G401 (cell line): ENCODE measurements at regions not wholly inside any gene's neighbourhood (a gene's known extent, or its start where the extent isn't known, plus 50 kb on each side); places are given as distances from the start of the nearest gene placed in this dataset.

Experiments
- DNase-seq: peaks from one replicate; pipeline ENCODE4 v3.0.0-alpha.2; 2015; ENCODE audit warnings: low spot score
- in situ Hi-C: cut with HindIII; loops from 2 replicates; pipeline ENCODE4 v1.10.0; 2016; ENCODE audit warnings: low sequenced_read_pairs, mixed read lengths

DNA sequence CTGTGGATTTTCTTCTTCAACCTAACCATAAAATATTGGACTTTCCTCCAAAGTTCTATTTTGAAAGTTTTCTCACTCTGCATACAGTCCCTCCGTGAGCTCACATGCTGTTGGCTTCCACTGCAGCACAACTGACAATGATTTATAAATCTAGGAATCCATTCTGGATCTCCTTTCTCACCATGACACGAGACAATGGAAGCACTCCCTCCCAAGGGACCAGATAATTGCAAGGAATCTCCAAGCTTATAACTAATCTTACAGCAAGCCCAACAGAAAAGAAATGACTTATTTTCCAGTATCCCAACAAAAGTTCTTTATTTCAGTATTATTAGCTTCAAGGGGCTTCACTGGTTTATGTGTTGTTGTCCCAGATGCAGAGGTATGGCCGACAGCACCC, 729.0 kb downstream of the RFPL4B start:
- no peak for DNase-seq
- in situ Hi-C loops, result no loop called here

DNA sequence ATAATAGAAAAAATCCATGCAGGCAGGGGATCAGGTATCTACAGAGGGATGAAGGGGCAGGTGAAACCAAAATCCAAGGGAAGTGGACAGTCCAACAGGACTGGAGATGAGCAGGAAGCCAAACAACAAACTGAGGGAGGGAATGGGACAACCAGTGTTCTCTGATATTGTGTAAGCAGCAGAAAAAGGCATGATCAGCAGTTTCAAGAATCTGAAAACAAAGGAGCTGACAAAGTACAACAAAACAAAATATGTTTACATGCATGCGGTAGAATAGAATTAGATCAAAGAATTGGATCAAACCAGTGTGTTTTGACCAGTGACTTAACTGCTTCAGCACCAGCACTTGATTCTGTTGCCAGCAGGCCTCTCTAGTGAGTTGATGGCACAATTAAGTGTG, 729.7 kb downstream of the RFPL4B start:
- in situ Hi-C loops, result no loop called here
- DNase-seq, result no peak

DNA sequence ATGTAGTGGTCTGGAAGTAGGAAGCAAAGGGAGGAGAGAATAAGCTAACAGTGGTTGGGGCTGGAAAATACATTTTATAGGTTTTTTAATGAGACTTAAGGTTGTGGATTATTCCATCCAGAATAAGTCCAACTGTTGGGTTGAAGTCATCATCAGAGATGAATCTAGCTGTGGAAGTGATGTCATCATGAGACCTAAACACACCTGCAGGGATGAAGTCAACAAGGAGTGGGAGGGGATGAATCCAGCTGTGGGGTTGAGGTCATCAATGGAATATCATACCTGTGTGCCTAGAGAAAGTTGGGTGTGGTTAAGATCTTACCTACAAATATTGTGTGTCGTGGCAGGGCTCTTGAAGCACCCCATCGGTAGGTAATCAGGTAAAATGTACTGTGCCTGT, 730.7 kb downstream of the RFPL4B start:
- in situ Hi-C loops, result no loop called here
- no peak for DNase-seq

DNA sequence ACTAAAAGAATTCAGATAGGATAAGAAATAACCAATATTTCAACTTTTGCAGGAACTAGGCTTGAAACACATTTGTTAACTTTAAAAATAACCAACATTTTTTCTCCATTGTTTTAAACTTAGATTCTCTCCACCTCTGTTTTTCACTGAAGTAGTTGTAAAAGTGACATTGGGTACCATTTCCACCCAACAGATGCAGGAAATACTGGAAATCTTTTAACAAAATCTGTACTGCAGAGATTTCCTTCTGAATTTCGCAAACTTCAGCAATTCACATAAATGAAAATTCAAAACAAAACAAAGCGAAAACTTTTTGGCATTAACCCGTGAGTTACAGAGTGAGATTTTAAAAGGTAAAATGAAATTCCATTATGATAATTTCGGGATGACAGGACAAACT, 731.7 kb downstream of the RFPL4B start:
- in situ Hi-C loops, result no loop called here
- no peak for DNase-seq

DNA sequence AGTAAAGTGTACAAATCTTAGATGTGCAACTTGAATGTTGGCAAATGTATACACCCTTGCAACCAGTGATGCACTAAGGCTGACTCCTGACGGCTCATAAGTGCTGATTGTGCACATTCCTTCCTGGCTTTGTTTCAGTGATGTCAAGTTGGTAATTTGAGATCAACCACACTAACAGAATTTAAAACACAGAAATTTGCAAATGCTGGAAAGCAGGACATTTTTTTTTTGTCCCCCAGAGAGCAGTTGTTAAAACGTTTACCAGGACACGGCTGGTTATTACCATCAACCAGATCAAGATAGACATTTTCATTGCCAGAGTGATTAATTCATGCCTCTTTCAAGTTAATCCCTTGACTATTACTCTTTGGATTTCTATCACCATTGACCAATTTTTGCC, 735.6 kb downstream of the RFPL4B start:
- in situ Hi-C loops, result no loop called here
- no peak for DNase-seq

DNA sequence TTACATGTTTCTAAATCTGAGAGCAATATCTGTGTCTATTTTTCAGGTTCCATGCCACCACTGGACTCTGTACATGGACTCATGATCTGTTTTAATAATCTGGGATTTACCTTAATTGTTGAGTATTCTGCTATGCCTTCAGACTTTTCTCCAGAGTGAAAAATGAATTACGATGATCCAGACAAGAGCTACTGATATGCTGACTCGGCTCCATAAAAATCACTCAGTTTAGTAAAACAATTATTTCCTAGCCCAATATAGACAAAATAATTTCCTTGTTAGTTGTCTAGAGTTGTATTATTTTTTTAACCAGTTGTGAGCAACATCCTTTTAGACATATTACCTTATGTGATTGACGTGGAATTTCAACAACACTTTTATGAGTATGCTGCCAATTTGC, 736.8 kb downstream of the RFPL4B start:
- in situ Hi-C loops, result no loop called here
- no peak for DNase-seq

DNA sequence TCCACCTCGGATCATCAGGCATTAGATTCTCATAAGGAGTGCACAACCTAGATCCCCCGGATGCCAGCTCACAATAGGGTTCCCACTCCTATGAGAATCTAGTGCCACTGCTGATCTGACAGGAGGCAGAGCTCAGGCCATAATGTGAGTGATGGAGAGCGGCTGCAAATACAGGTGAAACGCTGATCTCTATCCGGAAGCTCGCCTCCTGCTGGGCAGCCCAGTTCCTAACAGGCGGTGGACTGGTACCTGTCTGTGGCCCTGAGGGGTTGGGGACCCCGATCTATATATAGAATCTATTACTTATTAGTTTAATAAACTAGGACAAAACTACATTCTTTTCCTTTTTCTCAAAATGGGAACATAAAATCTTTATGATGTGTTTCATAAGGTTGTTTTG, 741.9 kb downstream of the RFPL4B start:
- in situ Hi-C loops, result no loop called here
- no peak for DNase-seq

DNA sequence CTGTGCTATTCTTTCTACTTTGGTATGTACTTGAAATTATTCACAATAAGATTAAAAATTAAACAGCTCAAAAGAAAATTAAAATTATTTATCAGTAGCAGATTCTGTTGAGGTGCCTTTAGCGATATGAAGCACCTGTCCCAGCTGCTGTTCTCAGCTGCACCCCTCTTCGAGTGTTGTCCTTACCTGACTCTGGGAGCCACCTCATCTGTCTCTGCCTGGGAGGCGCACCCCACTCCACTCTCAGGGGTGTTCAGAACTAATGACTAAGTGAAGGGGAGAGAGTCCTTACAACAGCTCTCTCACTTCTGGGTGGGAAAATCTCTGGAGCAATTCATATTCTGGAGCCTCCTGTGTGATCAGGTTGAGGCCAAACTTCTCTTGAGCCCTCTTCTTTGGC, 745.7 kb downstream of the RFPL4B start:
- in situ Hi-C loops, result no loop called here

DNA sequence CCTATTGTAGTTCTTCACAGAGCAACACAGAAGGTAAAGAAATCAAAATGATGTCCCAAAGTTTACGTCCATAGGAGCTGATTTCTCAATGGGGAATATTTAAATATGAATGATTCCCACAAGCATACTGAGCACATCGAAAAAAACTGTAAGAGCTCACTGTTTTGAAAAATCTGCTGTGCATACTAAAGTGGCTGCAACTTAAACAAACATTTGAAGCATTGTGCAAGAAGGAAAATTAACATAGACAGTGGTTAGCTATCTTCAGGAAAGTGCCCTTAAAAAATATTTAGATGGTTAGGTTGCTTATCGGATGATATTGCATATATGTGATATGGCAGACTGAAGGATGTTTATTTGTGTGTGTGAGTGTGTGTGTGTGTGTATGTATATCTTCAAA, 747.6 kb downstream of the RFPL4B start:
- in situ Hi-C loops, result no loop called here
- no peak for DNase-seq

More for the DNA sequence above, 745.7 kb downstream of the RFPL4B start:
- no peak for DNase-seq

DNA sequence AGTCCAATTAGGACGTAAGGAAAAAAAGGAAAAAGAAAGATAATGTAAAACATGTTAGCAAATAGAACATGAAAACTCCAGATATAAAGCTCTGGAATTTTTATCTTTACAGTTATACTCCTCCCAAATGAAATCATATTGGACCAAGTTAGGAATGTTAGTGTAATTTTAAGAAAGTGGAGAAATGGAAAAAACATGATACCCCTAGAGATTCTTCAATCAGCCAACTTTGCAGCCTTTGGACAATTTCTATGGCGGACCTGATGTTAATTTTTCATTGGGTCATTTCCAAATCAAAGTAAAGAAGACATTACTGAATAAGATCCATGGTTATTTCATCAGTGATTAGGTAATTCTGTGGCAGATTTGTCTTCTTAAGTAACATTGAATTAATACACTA, 748.7 kb downstream of the RFPL4B start:
- in situ Hi-C loops, result no loop called here
- DNase-seq, result no peak

DNA sequence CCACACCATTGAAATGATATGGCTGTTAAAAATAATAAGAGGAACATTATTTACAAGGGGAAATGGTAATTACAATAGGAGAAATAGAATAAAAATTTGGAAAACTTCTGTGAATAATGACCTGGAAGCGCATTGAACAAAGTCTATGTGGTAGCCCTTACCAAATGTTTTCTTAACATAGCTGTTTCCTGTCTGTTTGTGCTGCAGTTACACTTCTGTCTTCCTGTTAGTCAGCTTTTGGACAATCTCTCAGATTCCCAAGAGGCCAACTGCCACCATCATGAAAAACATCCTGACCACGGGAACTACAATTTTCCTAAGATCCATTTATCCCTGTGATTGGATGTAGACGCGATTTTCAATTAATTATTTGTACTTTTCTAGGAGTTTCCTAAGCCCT, 754.4 kb upstream of the MARCKS start:
- in situ Hi-C loops, result no loop called here
- DNase-seq, result no peak

DNA sequence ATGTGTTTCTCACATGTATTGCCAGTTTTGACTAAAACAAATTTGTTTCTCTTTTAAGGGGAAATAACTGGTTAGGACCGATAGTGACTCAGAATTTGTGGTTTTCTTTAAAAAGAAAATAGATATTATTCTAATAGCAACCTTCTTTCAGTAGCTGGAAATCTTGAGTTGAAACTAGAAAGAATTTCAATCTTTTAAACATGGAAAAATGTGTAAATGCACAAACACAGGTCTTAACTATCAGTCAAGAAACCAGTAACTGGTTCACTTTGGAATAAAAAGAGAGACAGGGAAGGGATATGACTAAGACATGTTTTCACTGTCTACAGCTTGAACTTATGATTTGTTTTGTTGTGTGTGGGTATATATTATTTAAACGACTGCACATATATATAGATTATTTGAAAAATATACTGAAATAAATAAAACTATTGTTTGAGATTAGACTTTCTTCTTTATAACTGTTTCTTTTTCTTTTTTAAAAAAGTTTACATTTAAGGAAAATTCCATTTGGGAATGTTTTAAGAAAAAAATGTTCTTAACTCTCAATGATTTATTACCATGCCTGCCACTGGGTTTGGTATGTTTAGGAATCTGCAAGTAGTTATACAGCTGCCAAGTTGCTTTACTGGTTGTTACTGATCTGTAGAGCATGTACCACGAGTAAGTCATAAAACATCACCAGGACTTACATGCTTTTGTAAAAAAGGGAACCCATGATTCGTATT, 753.3 kb upstream of the MARCKS start:
- in situ Hi-C loops, result no loop called here
- no peak for DNase-seq

DNA sequence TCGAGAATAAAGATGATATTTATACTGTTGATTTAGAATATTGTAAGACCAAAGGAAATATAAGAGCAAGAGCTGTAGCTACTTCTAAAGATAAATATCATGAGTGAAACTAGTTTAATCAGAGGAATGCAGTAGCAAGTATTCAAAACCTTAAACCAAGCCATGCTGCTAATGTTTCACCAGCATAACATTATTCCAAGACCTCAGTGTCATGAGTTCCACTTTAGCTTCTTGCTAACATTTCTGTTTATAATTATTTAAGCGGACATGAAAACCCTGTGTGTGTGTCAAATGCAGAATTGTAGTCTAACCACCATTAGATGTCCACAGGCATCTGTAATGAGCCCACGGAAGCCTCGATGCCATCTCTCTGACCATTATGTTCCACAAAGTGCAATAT, 752.6 kb upstream of the MARCKS start:
- in situ Hi-C loops, result no loop called here
- no peak for DNase-seq

DNA sequence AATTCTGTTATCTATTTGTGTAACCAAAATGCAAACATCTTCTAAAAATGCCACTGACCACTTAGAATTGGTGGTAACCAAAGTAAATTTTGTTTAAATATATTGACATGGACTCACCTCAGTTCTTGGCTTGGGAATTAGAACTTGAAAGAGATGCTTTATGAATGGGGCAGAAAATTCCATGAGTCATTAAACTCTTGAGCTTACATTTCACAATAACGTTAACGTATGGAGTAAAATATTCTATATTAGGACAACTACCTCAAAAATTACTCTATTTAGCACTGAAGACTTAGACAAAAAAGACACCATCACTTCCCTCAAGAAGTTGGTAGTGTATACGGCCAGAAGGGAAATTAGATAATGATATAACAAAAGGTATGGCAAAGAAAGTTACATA, 752.2 kb upstream of the MARCKS start:
- in situ Hi-C loops, result no loop called here
- no peak for DNase-seq

DNA sequence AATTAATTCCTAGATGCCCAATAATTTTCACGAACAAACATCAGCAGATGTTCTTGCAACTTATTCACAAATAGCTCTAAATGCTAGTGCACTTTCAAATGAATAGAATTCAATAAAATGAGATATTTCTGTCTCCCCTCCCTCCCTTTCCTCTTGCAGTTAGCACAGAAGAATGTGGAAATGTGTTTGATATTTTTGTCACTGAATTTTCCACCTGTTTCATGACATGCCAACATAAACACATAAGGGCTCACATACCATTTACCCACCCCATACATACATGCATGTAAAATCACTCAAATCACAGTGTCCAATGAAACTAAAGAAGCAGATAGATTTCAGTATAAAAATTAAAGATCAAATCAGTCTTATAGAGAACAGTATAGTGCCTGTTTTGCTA, 746.9 kb upstream of the MARCKS start:
- DNase-seq, result no peak
- in situ Hi-C loops, result no loop called here

DNA sequence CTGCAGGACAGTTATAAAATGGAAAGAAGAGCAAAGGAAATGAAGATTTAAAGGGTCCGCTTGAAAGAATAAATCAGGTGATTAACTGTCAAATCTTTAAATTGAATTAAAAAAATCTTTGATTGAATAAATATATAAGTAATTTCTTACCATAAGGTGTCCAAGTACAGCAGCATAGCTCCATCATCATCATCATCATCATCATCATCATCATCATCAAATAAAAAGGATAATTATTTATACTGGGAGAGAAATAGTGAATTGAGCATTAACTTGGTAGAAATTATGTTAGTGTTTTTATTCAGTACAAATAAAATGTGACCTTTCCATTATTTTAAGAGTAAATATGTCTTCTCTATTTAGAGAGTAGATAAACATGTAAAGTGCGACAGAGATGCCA, 745.6 kb upstream of the MARCKS start:
- no peak for DNase-seq
- in situ Hi-C loops, result no loop called here

DNA sequence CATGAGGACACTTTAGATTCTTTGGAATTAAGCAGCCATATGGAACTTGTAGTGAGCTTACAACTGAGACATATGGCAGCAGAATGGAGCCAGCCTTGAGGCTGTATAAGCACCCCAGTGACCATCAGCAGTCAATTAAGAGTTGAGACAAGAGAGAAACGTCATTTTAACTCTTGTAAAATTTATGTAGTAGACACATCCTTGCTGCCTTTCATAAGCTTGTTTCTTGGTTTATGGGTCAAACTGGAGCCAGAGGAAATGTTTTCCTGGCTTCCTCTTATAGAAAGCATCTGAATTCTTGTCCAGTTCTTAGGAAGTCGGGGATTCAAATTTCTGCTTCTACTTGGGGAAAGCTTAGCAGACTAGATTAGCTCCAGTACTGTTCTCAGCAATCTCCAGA, 745.1 kb upstream of the MARCKS start:
- DNase-seq, result no peak
- in situ Hi-C loops, result no loop called here

DNA sequence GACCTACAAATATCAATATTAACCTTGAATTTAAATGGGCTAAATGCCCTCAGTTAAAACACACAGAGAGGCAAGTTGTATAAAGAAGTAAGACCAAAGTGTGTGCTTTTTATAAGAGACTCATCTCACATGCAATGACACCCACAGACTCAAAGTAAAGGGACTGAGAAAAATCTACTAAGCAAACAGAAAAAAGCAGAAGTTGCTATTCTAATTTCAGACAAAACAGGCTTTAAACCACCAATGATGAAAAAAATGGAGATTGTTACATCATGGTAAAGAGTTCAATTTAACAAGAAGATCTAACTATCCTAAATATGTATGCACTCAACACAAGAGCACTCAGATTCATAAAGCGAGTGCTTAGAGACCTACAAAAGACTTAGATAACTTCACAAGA, 741.9 kb upstream of the MARCKS start:
- DNase-seq, result no peak
- in situ Hi-C loops, result no loop called here

DNA sequence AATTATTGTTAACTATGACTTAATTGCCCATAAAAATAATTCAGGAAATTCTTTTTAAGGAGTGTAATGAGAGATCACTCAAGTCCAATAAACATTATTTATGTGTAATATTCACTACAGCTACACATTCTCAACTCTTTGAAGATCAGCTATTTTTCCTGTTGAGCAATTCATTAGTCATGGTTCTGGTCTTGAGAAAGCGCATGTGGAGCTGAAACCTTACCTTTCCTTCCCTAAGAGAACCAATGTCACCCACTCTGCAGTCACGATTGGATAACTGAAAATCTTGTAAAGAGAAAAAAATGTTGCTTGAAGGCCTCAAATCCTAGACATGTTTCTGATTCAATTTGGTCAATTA, 736.9 kb upstream of the MARCKS start:
- no peak for DNase-seq
- in situ Hi-C loops, result no loop called here

DNA sequence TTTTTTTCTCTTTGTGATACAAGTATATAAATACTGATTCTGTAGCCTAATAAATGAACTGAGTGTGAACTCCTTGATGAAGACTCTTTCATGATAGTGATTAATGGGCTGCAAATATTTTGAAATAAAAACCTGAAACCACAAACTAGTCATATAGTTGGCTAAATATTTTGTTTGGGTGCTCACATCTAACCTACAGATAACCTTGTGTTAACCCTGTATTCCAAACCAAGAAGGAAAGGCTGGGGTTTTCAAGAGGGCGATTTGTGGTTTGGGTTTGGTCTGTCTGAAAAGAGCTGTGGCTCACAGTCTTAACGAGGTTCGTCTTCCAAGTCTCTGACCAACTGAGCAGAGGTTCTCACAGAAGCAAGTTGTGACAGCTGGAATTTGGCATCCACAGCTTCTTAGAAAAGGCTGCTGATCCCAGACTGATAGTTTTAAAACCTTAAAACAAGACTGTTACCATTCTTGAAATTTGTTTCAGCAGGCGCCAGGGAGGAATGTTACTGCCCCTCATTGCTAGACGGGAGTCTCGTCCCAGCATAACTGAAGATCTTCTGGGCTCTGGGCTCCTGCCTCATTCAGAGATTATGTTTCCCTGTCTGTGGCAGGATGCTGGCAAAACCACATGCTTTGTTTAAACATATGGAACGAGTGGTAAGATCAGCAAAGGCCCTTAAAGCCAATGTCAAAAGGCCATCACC, 736.4 kb upstream of the MARCKS start:
- in situ Hi-C loops, result no loop called here
- no peak for DNase-seq

DNA sequence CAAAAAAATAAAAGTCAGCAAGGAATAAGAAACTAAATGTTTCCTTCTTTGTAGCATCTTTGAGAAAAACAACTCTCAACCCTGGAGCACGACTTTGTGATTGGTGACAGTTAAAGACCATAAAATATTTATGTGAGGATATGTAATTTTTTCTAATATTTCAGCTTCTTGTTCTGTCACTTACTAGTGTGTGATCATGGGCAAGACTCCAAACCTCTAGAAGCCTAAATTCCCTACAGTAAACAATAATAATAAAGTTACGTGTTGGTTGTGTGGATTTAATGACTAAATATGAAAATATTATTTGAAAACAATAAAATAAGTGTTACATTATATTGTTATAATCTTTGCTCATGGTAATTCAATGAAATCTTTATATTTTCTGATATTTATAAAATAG, 735.6 kb upstream of the MARCKS start:
- in situ Hi-C loops, result no loop called here
- DNase-seq, result no peak
